Peyer's patch (tissue), 4 donors: ENCODE measurements at regions not wholly inside any gene's neighbourhood (a gene's known extent, or its start where the extent isn't known, plus 50 kb on each side); places are given as distances from the start of the nearest gene placed in this dataset.

Source experiments
- DNase-seq, 3 donors: peaks; one replicate each; pipeline ENCODE4 v3.0.0-alpha.2; 2017 to 2019
- H3K27ac ChIP-seq, 4 donors: fragments of 200-600 bp; sonication (generic); one replicate each; pipeline ENCODE4 v1.5.1; 2016 to 2019
- H3K27me3 ChIP-seq, 2 donors: fragments of 200-600 bp; sonication (generic); one replicate each; pipeline ENCODE4 v1.5.1; 2019
- H3K36me3 ChIP-seq, 3 donors: fragments of 200-600 bp; sonication (generic); one replicate each; pipeline ENCODE4 v1.5.1; 2016 to 2019
- H3K4me1 ChIP-seq, 4 donors: fragments of 200-600 bp; sonication (generic); one replicate each; pipeline ENCODE4 v1.5.1; 2016 to 2019
- H3K4me3 ChIP-seq, 4 donors: fragments of 200-600 bp; sonication (generic); 1 replicate in 3 of 4; 2 replicates in 1 of 4; pipeline ENCODE4 v1.5.1; 2016 to 2019; ENCODE audit warnings: mild to moderate bottlenecking in 1 of 4
- H3K9me3 ChIP-seq, 4 donors: fragments of 200-600 bp; sonication (generic); one replicate each; pipeline ENCODE4 v1.5.1; 2016 to 2019; ENCODE audit warnings: mild to moderate bottlenecking in 1 of 4
- POLR2A ChIP-seq, 2 donors: fragments of 450-650 bp; IDR thresholded peaks; one replicate each; pipeline ENCODE4 v1.5.1; 2017; ENCODE audit warnings: antibody characterized with exemption in 2 of 2, mild to moderate bottlenecking in 2 of 2, moderate library complexity in 2 of 2
- TF ChIP-seq, protein P1 (sequence below), 6 experiments: fragments of 450-650 bp in 4 of 6; fragments of 200-600 bp in 2 of 6; sonication (generic) in 1 of 6; IDR thresholded peaks; one replicate each; pipeline ENCODE4 v1.5.1; 2017 to 2019; ENCODE audit warnings: antibody characterized with exemption in 6 of 6, mild to moderate bottlenecking in 3 of 6, moderate library complexity in 1 of 6

DNA sequence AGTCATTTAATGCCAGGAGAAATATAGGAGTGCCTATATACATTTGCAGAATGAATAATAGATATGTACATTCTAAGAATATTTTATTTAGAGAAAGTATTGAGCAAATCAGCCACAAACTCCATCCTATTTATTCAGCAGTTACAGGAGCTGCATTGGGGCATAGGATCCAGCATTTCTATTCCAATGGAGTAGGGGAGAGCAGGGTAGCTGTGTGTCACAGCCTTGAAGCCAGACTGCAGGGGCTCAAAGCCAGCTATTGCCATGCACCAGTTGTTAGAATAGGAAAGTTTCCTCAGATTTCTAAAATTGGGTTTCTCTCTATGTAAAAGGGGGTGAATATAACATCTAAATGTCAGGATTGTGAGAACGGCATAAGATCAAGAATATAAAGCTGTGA, 116.8 kb upstream of the MYO3A start:
- no peaks in the 10 kb centered on the region for H3K9me3 ChIP-seq
- H3K4me1 ChIP-seq, result no peaks in the 10 kb centered on the region
- H3K4me3 ChIP-seq, result no peak overlapping the region
- H3K36me3 ChIP-seq, result no peaks in the 10 kb centered on the region
- no peak overlapping the region for H3K27ac ChIP-seq
- no peaks in the 10 kb centered on the region for H3K27me3 ChIP-seq
- TF ChIP-seq, protein P1, sequence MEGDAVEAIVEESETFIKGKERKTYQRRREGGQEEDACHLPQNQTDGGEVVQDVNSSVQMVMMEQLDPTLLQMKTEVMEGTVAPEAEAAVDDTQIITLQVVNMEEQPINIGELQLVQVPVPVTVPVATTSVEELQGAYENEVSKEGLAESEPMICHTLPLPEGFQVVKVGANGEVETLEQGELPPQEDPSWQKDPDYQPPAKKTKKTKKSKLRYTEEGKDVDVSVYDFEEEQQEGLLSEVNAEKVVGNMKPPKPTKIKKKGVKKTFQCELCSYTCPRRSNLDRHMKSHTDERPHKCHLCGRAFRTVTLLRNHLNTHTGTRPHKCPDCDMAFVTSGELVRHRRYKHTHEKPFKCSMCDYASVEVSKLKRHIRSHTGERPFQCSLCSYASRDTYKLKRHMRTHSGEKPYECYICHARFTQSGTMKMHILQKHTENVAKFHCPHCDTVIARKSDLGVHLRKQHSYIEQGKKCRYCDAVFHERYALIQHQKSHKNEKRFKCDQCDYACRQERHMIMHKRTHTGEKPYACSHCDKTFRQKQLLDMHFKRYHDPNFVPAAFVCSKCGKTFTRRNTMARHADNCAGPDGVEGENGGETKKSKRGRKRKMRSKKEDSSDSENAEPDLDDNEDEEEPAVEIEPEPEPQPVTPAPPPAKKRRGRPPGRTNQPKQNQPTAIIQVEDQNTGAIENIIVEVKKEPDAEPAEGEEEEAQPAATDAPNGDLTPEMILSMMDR (IDR thresholded peaks at IDR 0.05), result no peak
- TF ChIP-seq POLR2A (IDR thresholded peaks at IDR 0.05), result no peak
- DNase-seq, result no peak

DNA sequence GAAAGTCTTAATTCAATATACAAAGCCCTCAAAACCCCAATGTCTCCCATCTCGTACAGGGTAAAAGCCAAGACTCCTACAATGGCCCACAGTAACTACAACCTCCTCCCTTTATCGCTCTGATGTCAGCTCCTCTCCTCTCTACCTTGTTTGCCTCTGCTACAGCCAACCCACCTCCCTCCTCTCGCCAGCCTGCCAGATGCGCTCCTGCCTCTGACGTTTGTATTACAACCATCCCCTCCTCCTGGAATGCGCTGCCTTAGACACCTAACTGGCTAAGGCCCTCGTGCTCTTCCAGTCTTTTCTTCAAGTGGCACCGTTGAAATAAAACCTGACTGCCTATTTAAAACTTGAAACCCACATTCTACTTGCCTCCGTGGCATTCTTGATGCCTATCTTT, 115.3 kb upstream of the MYO3A start:
- H3K4me3 ChIP-seq, result no peak overlapping the region
- no peaks in the 10 kb centered on the region for H3K9me3 ChIP-seq
- DNase-seq, result no peak
- H3K36me3 ChIP-seq, result no peaks in the 10 kb centered on the region
- H3K27ac ChIP-seq, result no peak overlapping the region
- TF ChIP-seq, protein P1 (IDR thresholded peaks at IDR 0.05), result no peak
- no peak for TF ChIP-seq POLR2A (IDR thresholded peaks at IDR 0.05)
- H3K27me3 ChIP-seq, result no peaks in the 10 kb centered on the region
- H3K4me1 ChIP-seq, result no peaks in the 10 kb centered on the region

DNA sequence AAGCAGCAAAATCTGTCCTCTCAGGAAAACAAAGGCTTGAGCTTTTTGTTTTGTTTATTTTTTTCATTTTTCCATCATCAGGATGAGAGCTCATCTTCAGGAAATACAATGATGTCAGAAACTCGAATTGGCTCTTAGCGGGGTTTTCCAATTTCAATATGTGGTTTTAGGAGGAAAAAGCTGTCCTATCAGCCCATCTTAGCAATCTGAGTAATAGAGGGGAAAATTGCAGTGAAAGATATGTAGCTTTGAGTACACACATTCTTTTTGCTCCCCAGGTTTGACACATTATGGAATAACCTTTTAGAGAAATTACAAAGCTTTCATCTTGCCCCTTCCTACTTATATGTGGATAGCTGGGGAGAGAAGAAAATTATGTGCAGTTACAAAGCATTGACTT, 113.6 kb upstream of the MYO3A start:
- no peak overlapping the region for H3K27ac ChIP-seq
- no peaks in the 10 kb centered on the region for H3K4me1 ChIP-seq
- H3K27me3 ChIP-seq, result no peaks in the 10 kb centered on the region
- TF ChIP-seq POLR2A (IDR thresholded peaks at IDR 0.05), result no peak
- TF ChIP-seq, protein P1 (IDR thresholded peaks at IDR 0.05), result no peak
- no peak overlapping the region for H3K4me3 ChIP-seq
- no peaks in the 10 kb centered on the region for H3K36me3 ChIP-seq
- no peak for DNase-seq
- H3K9me3 ChIP-seq, result no peaks in the 10 kb centered on the region

DNA sequence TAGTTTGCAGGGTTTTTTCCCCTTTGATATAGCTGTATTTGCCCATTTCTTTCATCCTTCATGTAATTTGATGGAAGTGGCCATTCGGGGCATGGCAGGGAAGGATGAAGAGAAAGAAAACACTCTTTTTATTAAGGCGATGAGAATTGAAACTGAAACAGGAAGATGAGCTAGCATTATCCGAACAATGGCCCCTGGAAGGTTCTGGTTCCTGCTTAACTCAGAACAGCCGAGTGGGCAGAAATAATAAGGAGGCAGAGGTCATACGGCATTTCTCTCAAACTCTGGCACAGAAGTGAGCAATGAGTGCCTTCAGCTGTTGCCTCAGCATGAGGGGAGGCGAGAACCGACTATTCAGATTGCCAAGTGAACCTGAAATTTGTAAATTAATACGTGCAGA, 113.2 kb upstream of the MYO3A start:
- H3K4me1 ChIP-seq, result no peaks in the 10 kb centered on the region
- H3K4me3 ChIP-seq, result no peak overlapping the region
- H3K27ac ChIP-seq, result no peak overlapping the region
- H3K36me3 ChIP-seq, result no peaks in the 10 kb centered on the region
- no peak for TF ChIP-seq POLR2A (IDR thresholded peaks at IDR 0.05)
- TF ChIP-seq, protein P1 (IDR thresholded peaks at IDR 0.05), result no peak
- no peaks in the 10 kb centered on the region for H3K9me3 ChIP-seq
- no peak for DNase-seq
- H3K27me3 ChIP-seq, result no peaks in the 10 kb centered on the region

DNA sequence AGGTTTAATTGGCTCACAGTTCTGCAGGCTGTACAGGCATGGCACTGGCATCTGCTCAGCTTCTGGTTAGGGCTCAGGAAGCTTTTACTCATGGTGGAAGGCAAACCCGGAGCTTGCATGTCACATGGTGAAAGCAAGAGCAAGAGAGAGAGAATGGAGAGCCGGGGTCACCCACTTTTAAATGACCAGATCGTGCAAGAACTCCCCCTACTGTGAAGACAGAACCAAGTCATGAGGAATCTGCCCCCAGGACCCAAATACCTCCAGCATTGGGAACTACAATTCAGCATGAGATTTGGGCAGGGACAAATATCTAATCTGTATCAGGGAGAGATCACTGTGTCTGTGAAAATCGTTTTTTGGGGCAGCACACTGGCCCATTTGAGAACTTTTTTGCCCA, 110.0 kb upstream of the MYO3A start:
- TF ChIP-seq, protein P1 (IDR thresholded peaks at IDR 0.05), result no peak
- TF ChIP-seq POLR2A (IDR thresholded peaks at IDR 0.05), result no peak
- no peak for DNase-seq
- no peaks in the 10 kb centered on the region for H3K36me3 ChIP-seq
- no peak overlapping the region for H3K4me3 ChIP-seq
- no peak overlapping the region for H3K27ac ChIP-seq
- no peaks in the 10 kb centered on the region for H3K9me3 ChIP-seq
- no peaks in the 10 kb centered on the region for H3K4me1 ChIP-seq
- no peaks in the 10 kb centered on the region for H3K27me3 ChIP-seq

DNA sequence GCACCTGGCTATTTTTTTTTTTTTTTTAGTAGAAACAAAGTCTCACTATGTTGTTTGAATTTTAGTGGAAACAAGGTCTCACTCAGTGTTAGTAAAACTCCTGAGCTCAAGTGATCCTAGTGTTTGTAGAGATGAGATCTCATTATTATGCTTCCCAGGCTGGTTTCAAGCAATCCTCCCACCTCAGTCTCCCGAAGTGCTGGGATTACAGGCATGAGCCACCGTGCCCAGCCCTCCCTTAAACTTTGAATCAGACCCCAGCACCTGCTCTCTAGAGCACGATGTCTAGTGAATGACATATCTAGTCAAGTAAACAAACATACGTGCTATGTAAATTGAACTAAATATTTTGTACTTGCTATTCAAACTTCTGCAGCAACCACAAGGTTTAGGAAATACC, 105.6 kb upstream of the MYO3A start:
- Histone ChIP-seq H3K9me3 (no peaks in the 10 kb centered on the region), H3K27me3 (no peaks in the 10 kb centered on the region), H3K4me3 (no peak overlapping the region), H3K36me3 (no peaks in the 10 kb centered on the region), H3K4me1 (no peaks in the 10 kb centered on the region), H3K27ac (no peak overlapping the region)
- DNase-seq, result no peak
- TF ChIP-seq, protein P1 (IDR thresholded peaks at IDR 0.05), result no peak
- no peak for TF ChIP-seq POLR2A (IDR thresholded peaks at IDR 0.05)
